NOMO-1 treated with DMSO at 0.1 percent for 48 hours (cell line): ENCODE measurements at regions not wholly inside any gene's neighbourhood (a gene's known extent, or its start where the extent isn't known, plus 50 kb on each side); places are given as distances from the start of the nearest gene placed in this dataset.

Source experiments
- DNase-seq: peaks from one replicate; lab custom pipeline; 2025; ENCODE audit not compliant: unreplicated experiment; lab: John Stamatoyannopoulos, UW

- DNase-seq, result peak; percentile 93
Observed at GRCh38 chr6:26196846-26197635, 109.8 kb downstream of the HFE start.

GRCh38 chr6:26197636-26197932 lies 110.4 kb downstream of the HFE start:
- DNase-seq, result no peak

- peak; percentile 68 for DNase-seq
Observed at GRCh38 chr6:26197933-26198721, 110.9 kb downstream of the HFE start.

DNA sequence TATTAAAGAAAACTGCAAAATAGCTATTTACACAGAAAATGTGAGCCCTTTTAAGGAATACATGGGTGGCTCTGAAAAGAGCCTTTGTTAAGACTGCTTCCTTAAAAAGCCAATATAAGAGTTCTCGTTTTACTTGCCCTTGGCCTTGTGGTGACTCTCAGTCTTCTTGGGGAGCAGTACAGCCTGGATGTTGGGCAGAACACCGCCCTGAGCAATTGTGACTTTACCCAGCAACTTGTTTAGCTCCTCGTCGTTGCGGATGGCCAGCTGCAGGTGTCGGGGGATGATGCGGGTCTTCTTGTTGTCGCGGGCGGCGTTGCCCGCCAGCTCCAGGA lies 111.5 kb downstream of the HFE start:
- peak; percentile 68 for DNase-seq

DNA sequence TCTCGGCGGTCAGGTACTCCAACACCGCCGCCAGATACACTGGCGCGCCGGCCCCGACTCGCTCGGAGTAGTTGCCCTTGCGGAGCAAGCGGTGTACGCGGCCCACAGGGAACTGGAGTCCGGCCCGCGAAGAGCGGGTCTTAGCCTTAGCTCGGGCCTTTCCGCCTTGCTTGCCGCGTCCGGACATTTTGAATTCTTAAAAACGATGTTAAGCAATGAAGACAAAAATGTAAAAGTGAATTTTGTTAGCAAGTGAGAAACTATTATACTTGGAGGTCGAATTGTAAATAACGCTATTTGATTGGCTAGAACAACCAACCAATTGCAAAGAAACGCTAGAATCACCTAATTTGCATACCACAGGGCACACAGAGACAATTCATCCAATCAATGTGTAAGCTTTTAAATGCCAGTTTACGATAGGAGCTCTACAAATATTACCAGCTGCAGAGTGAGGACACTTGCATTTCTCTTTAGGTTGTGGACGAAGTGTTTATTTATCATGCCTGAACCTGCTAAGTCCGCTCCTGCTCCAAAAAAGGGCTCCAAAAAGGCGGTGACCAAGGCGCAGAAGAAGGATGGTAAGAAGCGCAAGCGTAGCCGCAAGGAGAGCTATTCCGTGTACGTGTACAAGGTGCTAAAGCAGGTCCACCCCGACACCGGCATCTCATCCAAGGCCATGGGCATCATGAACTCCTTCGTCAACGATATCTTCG lies 112.0 kb downstream of the HFE start:
- peak; percentile 96 for DNase-seq

- DNase-seq, result peak; percentile 69
Observed at GRCh38 chr6:26199773-26200764, 112.8 kb downstream of the HFE start.

GRCh38 chr6:26200918-26201721 lies 113.9 kb downstream of the HFE start:
- no peak for DNase-seq

GRCh38 chr6:26202201-26202611 lies 115.0 kb downstream of the HFE start:
- DNase-seq, result no peak

DNA sequence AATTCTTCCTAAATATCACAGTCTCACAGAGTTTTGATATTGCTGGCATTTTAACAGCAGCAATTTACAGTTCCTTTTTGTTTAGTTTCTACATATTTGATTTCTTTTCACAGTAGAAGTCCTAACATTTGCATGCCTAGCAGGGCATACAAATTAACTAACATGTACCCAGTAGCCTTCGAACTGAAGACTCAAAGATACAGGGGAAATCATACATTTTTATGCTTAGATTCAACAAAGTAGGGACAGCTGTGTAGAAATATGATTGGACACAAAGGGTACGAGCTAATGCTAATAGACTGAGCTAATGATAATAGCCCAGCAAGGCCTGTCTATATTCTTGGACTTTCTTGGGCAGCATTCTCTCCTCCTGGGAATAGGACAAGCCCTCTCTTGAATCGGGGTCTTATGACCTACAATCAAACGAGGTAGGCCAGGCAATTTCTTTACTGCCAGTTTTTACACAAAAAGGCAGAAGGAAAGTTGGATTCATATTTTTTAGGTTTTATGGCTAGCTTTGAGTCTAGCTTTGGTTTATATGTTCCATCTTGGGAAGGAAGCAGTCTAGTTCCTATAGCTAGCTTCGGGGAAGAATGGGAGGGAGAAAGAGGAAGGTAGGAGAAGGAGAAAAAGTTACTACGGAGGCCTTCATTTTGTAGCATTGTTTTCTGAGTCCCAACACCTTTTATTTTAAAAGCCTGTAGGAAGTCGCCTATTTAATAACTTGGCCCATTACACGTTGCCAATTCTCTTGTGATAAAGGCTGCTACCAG lies 115.8 kb downstream of the HFE start:
- DNase-seq, result no peak

- peak; percentile 93 for DNase-seq
Observed at GRCh38 chr6:26204332-26205160, 117.3 kb downstream of the HFE start.

GRCh38 chr6:26205161-26205624 lies 118.0 kb downstream of the HFE start:
- peak; percentile 91 for DNase-seq

DNA sequence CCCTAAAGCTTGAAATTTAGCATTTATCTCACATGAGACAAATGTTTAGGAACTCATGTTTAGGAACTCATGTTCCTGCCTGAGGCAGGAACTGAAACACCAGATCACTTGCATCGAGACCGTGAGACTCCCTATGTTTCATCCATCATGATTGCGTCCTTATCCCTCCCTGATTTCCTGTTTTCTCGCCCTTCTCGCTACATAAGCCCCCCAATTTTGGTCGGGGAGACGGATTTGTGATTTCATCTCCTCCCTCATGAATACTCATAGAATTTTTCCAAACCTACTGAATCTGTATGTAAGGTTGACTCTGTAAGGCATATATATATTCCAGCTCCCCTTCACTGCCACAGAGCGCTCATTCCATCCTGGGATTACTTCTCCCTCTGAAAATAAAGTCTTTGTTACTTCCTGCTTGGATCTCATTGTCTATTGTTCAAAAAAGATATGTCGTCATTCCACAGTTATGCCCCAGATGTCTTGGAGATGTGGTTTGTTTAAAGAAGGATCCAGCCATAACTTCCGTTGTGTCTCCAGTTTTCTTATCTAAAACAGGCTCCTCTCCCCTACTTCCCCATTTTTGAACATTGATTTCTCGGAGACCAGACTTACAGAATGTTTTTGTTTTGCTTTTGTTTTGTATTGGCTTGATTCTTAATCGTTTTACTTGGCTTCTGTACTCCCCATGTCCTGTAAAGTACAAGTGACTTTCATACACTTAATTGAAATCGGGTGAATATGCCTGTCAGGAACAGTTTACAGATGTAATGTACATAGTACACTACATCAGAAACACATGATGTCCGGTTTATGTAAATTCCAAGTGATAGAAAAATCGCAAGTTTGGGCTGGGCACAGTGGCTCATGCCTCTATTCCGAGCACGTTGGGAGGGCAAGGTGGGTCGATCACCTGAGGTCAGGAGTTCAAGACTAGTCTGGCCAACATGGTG lies 118.7 kb downstream of the HFE start:
- DNase-seq, result peak; percentile 89

DNA sequence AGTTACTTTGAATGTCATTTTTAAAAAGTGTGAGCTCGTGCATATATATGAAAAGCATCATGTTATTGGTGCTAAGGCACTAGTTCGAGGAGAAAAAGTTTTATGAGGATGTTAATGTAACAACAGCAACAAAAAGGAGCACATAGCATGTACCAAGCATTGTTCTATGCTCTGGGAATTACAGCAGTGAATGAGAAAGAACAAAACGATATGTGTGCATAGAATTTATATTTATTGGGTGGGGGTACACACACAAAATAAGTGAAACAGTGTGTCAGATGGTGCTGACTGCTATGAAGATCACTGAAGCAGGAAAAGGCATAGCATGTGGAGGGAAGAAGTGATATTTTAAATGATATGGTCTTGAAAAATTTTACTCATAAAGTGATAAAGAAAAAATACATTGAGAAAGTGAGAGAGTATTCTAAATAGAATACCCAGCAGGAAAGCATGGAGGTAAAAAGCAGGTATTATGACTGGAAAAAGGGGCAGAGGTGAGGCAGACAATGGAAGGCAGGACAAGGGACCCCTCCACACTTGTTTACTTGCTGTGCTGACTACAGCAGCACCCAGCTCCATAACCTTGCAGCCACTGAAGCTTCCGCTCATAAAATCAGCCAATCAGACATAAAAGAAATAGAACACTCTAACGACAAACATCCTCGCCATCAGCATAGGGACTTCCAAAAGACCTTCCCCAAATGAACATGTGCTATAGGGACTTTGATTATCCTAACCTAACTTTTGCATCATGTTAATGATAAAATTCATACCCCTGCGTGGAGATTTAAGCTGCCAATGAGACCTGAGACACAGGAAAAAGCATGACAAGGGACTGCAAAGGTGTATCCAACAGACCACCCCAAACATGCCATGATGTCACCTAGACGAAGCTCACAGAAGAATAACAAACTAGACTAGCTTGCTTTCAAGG lies 119.9 kb downstream of the HFE start:
- DNase-seq, result no peak

- DNase-seq, result peak; percentile 49
Observed at GRCh38 chr6:26211963-26212362, 124.7 kb downstream of the HFE start.

DNA sequence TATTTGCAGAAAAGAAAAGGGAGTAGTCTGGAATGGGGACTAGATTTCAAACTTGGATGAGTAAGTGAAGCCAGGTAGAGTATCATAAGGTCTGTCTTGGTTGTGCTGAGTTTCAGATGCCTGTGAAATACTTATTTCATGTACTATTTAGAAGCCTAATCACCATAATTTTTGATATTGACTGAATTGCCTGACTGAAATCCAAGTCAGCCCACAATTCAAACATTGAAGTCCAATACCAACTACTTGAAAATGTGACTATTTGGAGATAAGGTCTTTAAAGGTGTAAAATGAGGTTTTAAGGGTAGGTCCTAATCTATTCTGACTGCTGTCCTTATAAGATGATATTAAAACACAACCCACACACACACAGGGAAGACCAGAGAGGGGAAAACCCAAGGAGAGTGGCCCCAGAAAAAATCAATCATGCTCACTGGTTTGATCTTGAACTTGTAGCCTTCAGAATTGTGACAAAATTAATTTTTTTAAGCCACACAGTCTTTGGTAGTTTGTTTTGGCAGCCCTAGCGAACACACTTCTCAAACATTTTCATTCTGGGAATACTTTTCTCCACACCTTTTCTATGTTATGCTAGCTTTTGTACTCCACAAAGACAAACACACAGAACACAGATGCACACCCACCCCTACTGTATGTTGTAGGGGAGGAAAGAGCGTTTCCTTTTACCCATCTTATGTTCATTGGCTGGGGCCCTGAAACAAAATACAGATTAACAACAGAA lies 126.3 kb downstream of the HFE start:
- DNase-seq, result no peak
